ENCODE measurements at regions not wholly inside any gene's neighbourhood (a gene's known extent, or its start where the extent isn't known, plus 50 kb on each side); places are given as distances from the start of the nearest gene placed in this dataset.

GRCh38 chr1:116853680-116854402, 55.9 kb upstream of the PTGFRN start:
- Histone ChIP-seq H2AFZ (ENCODE audit: low read length) (no peak overlapping the region), H4K20me1 (ENCODE audit: control insufficient read depth, extremely low read depth, insufficient read depth, low read length) (no peaks in the 10 kb centered on the region), H3K36me3 (ENCODE audit: control insufficient read depth, insufficient read depth, low read length) (no peaks in the 10 kb centered on the region), H3K4me1 (ENCODE audit: control insufficient read depth, extremely low read depth, insufficient read depth, low read length) (peaks cover 5% of the 10 kb centered on the region), H3K9me3 (ENCODE audit: control insufficient read depth, insufficient read depth, low read depth, low read length) (no peaks in the 10 kb centered on the region), H3K27me3 (ENCODE audit: control insufficient read depth, insufficient read depth, low read length) (no peaks in the 10 kb centered on the region), H3K9ac (ENCODE audit: insufficient read depth, low read length) (no peak overlapping the region), H3K79me2 (ENCODE audit: control insufficient read depth, insufficient read depth, low read length) (no peaks in the 10 kb centered on the region), H3K4me3 (replicated peaks in 1 of 4; ENCODE audit: control extremely low read depth in 1 of 4, insufficient read depth in 1 of 4, low read depth in 3 of 4, low read length in 4 of 4) (no peak overlapping the region), H3K27ac (ENCODE audit: insufficient read depth, low read length) (no peak overlapping the region), H3K4me2 (ENCODE audit: extremely low read depth, insufficient read depth, low read length) (no peak overlapping the region)
- TF ChIP-seq CTCF (conservative IDR thresholded peaks at IDR 0.05 in 1 of 2, IDR thresholded peaks at IDR 0.05 in 1 of 2; ENCODE audit: low read depth in 1 of 2, low read length in 2 of 2) (no peak), EZH2 (IDR thresholded peaks at IDR 0.05; ENCODE audit: low read length, missing control alignments) (no peak)
- DNase-seq (ENCODE audit: low read depth in 2 of 2) = peak; percentile 63 to 96

GRCh38 chr1:116854403-116854690, 55.4 kb upstream of the PTGFRN start:
- H3K36me3 ChIP-seq (ENCODE audit: control insufficient read depth, insufficient read depth, low read length) = no peaks in the 10 kb centered on the region
- H3K9me3 ChIP-seq (ENCODE audit: control insufficient read depth, insufficient read depth, low read depth, low read length) = no peaks in the 10 kb centered on the region
- no peaks in the 10 kb centered on the region for H3K79me2 ChIP-seq (ENCODE audit: control insufficient read depth, insufficient read depth, low read length)
- no peaks in the 10 kb centered on the region for H3K27me3 ChIP-seq (ENCODE audit: control insufficient read depth, insufficient read depth, low read length)
- H3K4me3 ChIP-seq (replicated peaks in 1 of 4; ENCODE audit: control extremely low read depth in 1 of 4, insufficient read depth in 1 of 4, low read depth in 3 of 4, low read length in 4 of 4) = no peak overlapping the region
- H3K27ac ChIP-seq (ENCODE audit: insufficient read depth, low read length) = no peak overlapping the region
- H3K4me1 ChIP-seq (ENCODE audit: control insufficient read depth, extremely low read depth, insufficient read depth, low read length) = peaks cover 5% of the 10 kb centered on the region
- H3K4me2 ChIP-seq (ENCODE audit: extremely low read depth, insufficient read depth, low read length) = no peak overlapping the region
- TF ChIP-seq EZH2 (IDR thresholded peaks at IDR 0.05; ENCODE audit: low read length, missing control alignments) (no peak), CTCF (conservative IDR thresholded peaks at IDR 0.05 in 1 of 2, IDR thresholded peaks at IDR 0.05 in 1 of 2; ENCODE audit: low read depth in 1 of 2, low read length in 2 of 2) (no peak)
- DNase-seq (ENCODE audit: low read depth in 2 of 2) = no peak
- H3K9ac ChIP-seq (ENCODE audit: insufficient read depth, low read length) = no peak overlapping the region
- H4K20me1 ChIP-seq (ENCODE audit: control insufficient read depth, extremely low read depth, insufficient read depth, low read length) = no peaks in the 10 kb centered on the region
- H2AFZ ChIP-seq (ENCODE audit: low read length) = no peak overlapping the region

GRCh38 chr1:116854716-116855115, 55.0 kb upstream of the PTGFRN start:
- H3K27me3 ChIP-seq (ENCODE audit: control insufficient read depth, insufficient read depth, low read length) = no peaks in the 10 kb centered on the region
- H3K4me1 ChIP-seq (ENCODE audit: control insufficient read depth, extremely low read depth, insufficient read depth, low read length) = peaks cover 5% of the 10 kb centered on the region
- no peak overlapping the region for H3K9ac ChIP-seq (ENCODE audit: insufficient read depth, low read length)
- H3K36me3 ChIP-seq (ENCODE audit: control insufficient read depth, insufficient read depth, low read length) = no peaks in the 10 kb centered on the region
- no peaks in the 10 kb centered on the region for H3K9me3 ChIP-seq (ENCODE audit: control insufficient read depth, insufficient read depth, low read depth, low read length)
- DNase-seq (ENCODE audit: low read depth in 2 of 2) = no peak
- no peak for TF ChIP-seq EZH2 (IDR thresholded peaks at IDR 0.05; ENCODE audit: low read length, missing control alignments)
- no peak for TF ChIP-seq CTCF (conservative IDR thresholded peaks at IDR 0.05 in 1 of 2, IDR thresholded peaks at IDR 0.05 in 1 of 2; ENCODE audit: low read depth in 1 of 2, low read length in 2 of 2)
- no peaks in the 10 kb centered on the region for H3K79me2 ChIP-seq (ENCODE audit: control insufficient read depth, insufficient read depth, low read length)
- H3K27ac ChIP-seq (ENCODE audit: insufficient read depth, low read length) = no peak overlapping the region
- no peak overlapping the region for H2AFZ ChIP-seq (ENCODE audit: low read length)
- peak overlapping the region; percentile 62 for H3K4me2 ChIP-seq (ENCODE audit: extremely low read depth, insufficient read depth, low read length)
- H3K4me3 ChIP-seq (replicated peaks in 1 of 4; ENCODE audit: control extremely low read depth in 1 of 4, insufficient read depth in 1 of 4, low read depth in 3 of 4, low read length in 4 of 4) = no peak overlapping the region
- H4K20me1 ChIP-seq (ENCODE audit: control insufficient read depth, extremely low read depth, insufficient read depth, low read length) = no peaks in the 10 kb centered on the region

Data from fibroblast of lung (primary cell).